ENCODE measurements at regions not wholly inside any gene's neighbourhood (a gene's known extent, or its start where the extent isn't known, plus 50 kb on each side); places are given as distances from the start of the nearest gene placed in this dataset.

GRCh38 chr14:71713016-71713415, 219.2 kb upstream of the RGS6 start:
- peaks cover 15% of the 10 kb centered on the region; the same call in 1 of the 2 replicates for H3K36me3 ChIP-seq (ENCODE audit: low read depth, low read length)
- H3K9me3 ChIP-seq (ENCODE audit: low read length) = no peaks in the 10 kb centered on the region
- no peak overlapping the region for H3K27ac ChIP-seq (ENCODE audit: low read length)
- DNase-seq (peak; percentile 22), ATAC-seq (peak; percentile 18)
- ChIA-PET CTCF (interaction anchor here (0.6 to 0.7 kb wide), 2 partner anchors 142 to 294 kb away, joined by 4 to 9 read pairs; no protein-coding TSS in a partner anchor), POLR2A (ENCODE audit: unreplicated experiment) (interaction anchor here (0.6 kb wide), 1 partner anchor 46 kb away, joined by 14 read pairs; no protein-coding TSS in a partner anchor)
- H3K9ac ChIP-seq (ENCODE audit: low read length) = no peak overlapping the region
- H3K4me1 ChIP-seq (ENCODE audit: insufficient read depth, low read length) = peaks cover 20% of the 10 kb centered on the region
- H2AFZ ChIP-seq (ENCODE audit: low read length) = no peak overlapping the region
- no peaks in the 10 kb centered on the region for H3F3A ChIP-seq (ENCODE audit: low read length, unreplicated experiment)
- TF ChIP-seq, protein P1, sequence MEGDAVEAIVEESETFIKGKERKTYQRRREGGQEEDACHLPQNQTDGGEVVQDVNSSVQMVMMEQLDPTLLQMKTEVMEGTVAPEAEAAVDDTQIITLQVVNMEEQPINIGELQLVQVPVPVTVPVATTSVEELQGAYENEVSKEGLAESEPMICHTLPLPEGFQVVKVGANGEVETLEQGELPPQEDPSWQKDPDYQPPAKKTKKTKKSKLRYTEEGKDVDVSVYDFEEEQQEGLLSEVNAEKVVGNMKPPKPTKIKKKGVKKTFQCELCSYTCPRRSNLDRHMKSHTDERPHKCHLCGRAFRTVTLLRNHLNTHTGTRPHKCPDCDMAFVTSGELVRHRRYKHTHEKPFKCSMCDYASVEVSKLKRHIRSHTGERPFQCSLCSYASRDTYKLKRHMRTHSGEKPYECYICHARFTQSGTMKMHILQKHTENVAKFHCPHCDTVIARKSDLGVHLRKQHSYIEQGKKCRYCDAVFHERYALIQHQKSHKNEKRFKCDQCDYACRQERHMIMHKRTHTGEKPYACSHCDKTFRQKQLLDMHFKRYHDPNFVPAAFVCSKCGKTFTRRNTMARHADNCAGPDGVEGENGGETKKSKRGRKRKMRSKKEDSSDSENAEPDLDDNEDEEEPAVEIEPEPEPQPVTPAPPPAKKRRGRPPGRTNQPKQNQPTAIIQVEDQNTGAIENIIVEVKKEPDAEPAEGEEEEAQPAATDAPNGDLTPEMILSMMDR (conservative IDR thresholded peaks at IDR 0.05; ENCODE audit: low read depth, low read length) = no peak
- no peak for TF ChIP-seq EZH2phosphoT487 (IDR thresholded peaks at IDR 0.05; ENCODE audit: borderline replicate concordance, low read length)
- BruUV-seq (replicated peaks) = no TSS peak
- H3K9me2 ChIP-seq (replicated peaks; ENCODE audit: low read length) = no peaks in the 10 kb centered on the region
- no peaks in the 10 kb centered on the region for H4K20me1 ChIP-seq (ENCODE audit: low read length)
- H3K4me3 ChIP-seq (ENCODE audit: low read length) = no peak overlapping the region
- no peak overlapping the region for H3K4me2 ChIP-seq (ENCODE audit: low read length)
- H3K79me2 ChIP-seq (ENCODE audit: low read length) = no peaks in the 10 kb centered on the region
- H3K27me3 ChIP-seq (ENCODE audit: low read length) = no peaks in the 10 kb centered on the region
- intact Hi-C loops (cut with micrococcal nuclease) = no loop called here

- Histone ChIP-seq H3F3A (ENCODE audit: low read length, unreplicated experiment) (no peaks in the 10 kb centered on the region), H3K9me3 (ENCODE audit: low read length) (no peaks in the 10 kb centered on the region), H3K27ac (ENCODE audit: low read length) (no peak overlapping the region), H2AFZ (ENCODE audit: low read length) (no peak overlapping the region), H3K9ac (ENCODE audit: low read length) (no peak overlapping the region), H3K79me2 (ENCODE audit: low read length) (no peaks in the 10 kb centered on the region), H3K36me3 (ENCODE audit: low read depth, low read length) (peaks cover 15% of the 10 kb centered on the region; the same call in 1 of the 2 replicates), H3K9me2 (replicated peaks; ENCODE audit: low read length) (no peaks in the 10 kb centered on the region), H3K27me3 (ENCODE audit: low read length) (no peaks in the 10 kb centered on the region), H3K4me1 (ENCODE audit: insufficient read depth, low read length) (peaks cover 20% of the 10 kb centered on the region), H3K4me3 (ENCODE audit: low read length) (no peak overlapping the region), H4K20me1 (ENCODE audit: low read length) (no peaks in the 10 kb centered on the region), H3K4me2 (ENCODE audit: low read length) (no peak overlapping the region)
- no TSS peak for BruUV-seq (replicated peaks)
- CTCF ChIA-PET = interaction anchor here (0.6 to 0.7 kb wide), 2 partner anchors 141 to 295 kb away, joined by 4 to 9 read pairs; no protein-coding TSS in a partner anchor
- intact Hi-C loops (cut with micrococcal nuclease) = no loop called here
- POLR2A ChIA-PET (ENCODE audit: unreplicated experiment) = no interaction called here
- DNase-seq (no peak), ATAC-seq (no peak)
- no peak for TF ChIP-seq EZH2 (IDR thresholded peaks at IDR 0.05; ENCODE audit: low read length, unreplicated experiment)
- no peak for TF ChIP-seq EZH2phosphoT487 (IDR thresholded peaks at IDR 0.05; ENCODE audit: borderline replicate concordance, low read length)
- TF ChIP-seq, protein P1 (conservative IDR thresholded peaks at IDR 0.05; ENCODE audit: low read depth, low read length) = no peak
Measured at GRCh38 chr14:71713451-71713850, 218.8 kb upstream of the RGS6 start.

DNA sequence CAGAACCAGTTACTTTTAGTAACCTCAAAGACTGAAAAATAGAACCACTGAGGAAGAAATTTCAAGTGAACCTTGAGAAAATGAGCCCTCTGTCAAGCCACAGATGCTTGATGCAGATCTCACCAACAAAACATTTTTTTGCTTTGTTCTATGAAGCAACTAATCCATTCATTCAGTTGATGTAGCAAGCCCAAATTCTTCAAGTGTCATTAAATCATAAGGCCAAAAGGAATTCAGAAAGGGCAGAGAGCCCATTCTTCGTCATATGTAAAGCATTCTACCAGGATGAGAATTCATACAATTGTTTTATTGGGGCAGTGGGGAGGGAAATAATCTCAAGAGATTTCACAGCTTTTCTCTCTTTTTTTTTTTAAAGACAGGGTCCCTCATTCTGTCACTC, 218.0 kb upstream of the RGS6 start:
- DNase-seq (peak; percentile 50), ATAC-seq (no peak)
- peaks cover 20% of the 10 kb centered on the region for H3K4me1 ChIP-seq (ENCODE audit: insufficient read depth, low read length)
- no peaks in the 10 kb centered on the region for H3K9me2 ChIP-seq (replicated peaks; ENCODE audit: low read length)
- no TSS peak for BruUV-seq (replicated peaks)
- H3K4me2 ChIP-seq (ENCODE audit: low read length) = no peak overlapping the region
- POLR2A ChIA-PET (ENCODE audit: unreplicated experiment) = interaction anchor here (0.7 kb wide), 1 partner anchor 18 kb away, joined by 3 read pairs; no protein-coding TSS in a partner anchor
- no peak overlapping the region for H2AFZ ChIP-seq (ENCODE audit: low read length)
- peaks cover 13% of the 10 kb centered on the region; the same call in 1 of the 2 replicates for H3K36me3 ChIP-seq (ENCODE audit: low read depth, low read length)
- CTCF ChIA-PET = no interaction called here
- no peak overlapping the region for H3K9ac ChIP-seq (ENCODE audit: low read length)
- H3K27me3 ChIP-seq (ENCODE audit: low read length) = no peaks in the 10 kb centered on the region
- no peaks in the 10 kb centered on the region for H3F3A ChIP-seq (ENCODE audit: low read length, unreplicated experiment)
- no peaks in the 10 kb centered on the region for H4K20me1 ChIP-seq (ENCODE audit: low read length)
- no peak overlapping the region for H3K4me3 ChIP-seq (ENCODE audit: low read length)
- H3K9me3 ChIP-seq (ENCODE audit: low read length) = no peaks in the 10 kb centered on the region
- TF ChIP-seq EZH2phosphoT487 (IDR thresholded peaks at IDR 0.05; ENCODE audit: borderline replicate concordance, low read length) (no peak), EZH2 (IDR thresholded peaks at IDR 0.05; ENCODE audit: low read length, unreplicated experiment) (no peak)
- TF ChIP-seq, protein P1 (conservative IDR thresholded peaks at IDR 0.05; ENCODE audit: low read depth, low read length) = no peak
- intact Hi-C loops (cut with micrococcal nuclease) = no loop called here
- H3K27ac ChIP-seq (ENCODE audit: low read length) = no peak overlapping the region
- H3K79me2 ChIP-seq (ENCODE audit: low read length) = no peaks in the 10 kb centered on the region
